Stimulated activated CD8-positive, alpha-beta memory T cell treated with anti-CD3 and anti-CD28 coated beads, Interleukin-12 subunit alpha, Interleukin-12 subunit beta, amount 100 ng/mL, for 4 hours (primary cell): ENCODE measurements at regions not wholly inside any gene's neighbourhood (a gene's known extent, or its start where the extent isn't known, plus 50 kb on each side); places are given as distances from the start of the nearest gene placed in this dataset.

Experiments used
- DNase-seq: peaks from one replicate; pipeline ENCODE4 v3.0.0-alpha.2; 2020; ENCODE audit warnings: low read depth

- DNase-seq: no peak
These were observed 206.4 kb downstream of the ENGASE start for GRCh38 chr17:79280866-79281572.

- no peak for DNase-seq
These were observed 205.4 kb downstream of the ENGASE start for GRCh38 chr17:79280010-79280409.

- DNase-seq: no peak
These were observed 204.7 kb downstream of the ENGASE start for GRCh38 chr17:79279320-79279719.

- DNase-seq: no peak
These were observed 202.2 kb downstream of the ENGASE start for GRCh38 chr17:79276821-79277220.

GRCh38 chr17:79273660-79274059 is 199.0 kb downstream of the ENGASE start:
- DNase-seq: no peak

GRCh38 chr17:79272666-79273219 is 198.1 kb downstream of the ENGASE start:
- DNase-seq: no peak

- DNase-seq: no peak
These were observed 197.6 kb downstream of the ENGASE start for GRCh38 chr17:79272220-79272619.

- DNase-seq: no peak
These were observed 195.0 kb downstream of the ENGASE start for GRCh38 chr17:79269620-79270019.

GRCh38 chr17:79263191-79263590 is 188.6 kb downstream of the ENGASE start:
- DNase-seq: no peak

GRCh38 chr17:79262624-79263023 is 188.0 kb downstream of the ENGASE start:
- no peak for DNase-seq

- DNase-seq: no peak
These were observed 186.9 kb downstream of the ENGASE start for GRCh38 chr17:79261355-79262072.

- no peak for DNase-seq
These were observed 184.2 kb downstream of the ENGASE start for GRCh38 chr17:79258843-79259242.

- no peak for DNase-seq
These were observed 183.4 kb downstream of the ENGASE start for GRCh38 chr17:79258041-79258440.

GRCh38 chr17:79255926-79256585 is 181.4 kb downstream of the ENGASE start:
- no peak for DNase-seq

GRCh38 chr17:79255456-79255855 is 180.8 kb downstream of the ENGASE start:
- DNase-seq: no peak

GRCh38 chr17:79255046-79255445 is 180.4 kb downstream of the ENGASE start:
- DNase-seq: no peak

- no peak for DNase-seq
These were observed 178.3 kb downstream of the ENGASE start for GRCh38 chr17:79252886-79253285.

- no peak for DNase-seq
These were observed 177.2 kb downstream of the ENGASE start for GRCh38 chr17:79251824-79252223.

GRCh38 chr17:79249929-79250521 is 175.4 kb downstream of the ENGASE start:
- no peak for DNase-seq

GRCh38 chr17:79248843-79249493 is 174.3 kb downstream of the ENGASE start:
- DNase-seq: no peak

GRCh38 chr17:79246225-79247190 is 171.9 kb downstream of the ENGASE start:
- DNase-seq: no peak
